C4-2B (cell line): ENCODE measurements at regions not wholly inside any gene's neighbourhood (a gene's known extent, or its start where the extent isn't known, plus 50 kb on each side); places are given as distances from the start of the nearest gene placed in this dataset.

ENCODE experiments used
- ZFX ChIP-seq: fragments of 450-650 bp; IDR thresholded peaks from 2 replicates; pipeline ENCODE4 v1.6.1; 2017
- TF ChIP-seq, protein P1 (sequence below): fragments of 450-650 bp; conservative IDR thresholded peaks from 2 replicates; pipeline ENCODE4 v1.5.1; 2017; ENCODE audit warnings: mild to moderate bottlenecking

DNA sequence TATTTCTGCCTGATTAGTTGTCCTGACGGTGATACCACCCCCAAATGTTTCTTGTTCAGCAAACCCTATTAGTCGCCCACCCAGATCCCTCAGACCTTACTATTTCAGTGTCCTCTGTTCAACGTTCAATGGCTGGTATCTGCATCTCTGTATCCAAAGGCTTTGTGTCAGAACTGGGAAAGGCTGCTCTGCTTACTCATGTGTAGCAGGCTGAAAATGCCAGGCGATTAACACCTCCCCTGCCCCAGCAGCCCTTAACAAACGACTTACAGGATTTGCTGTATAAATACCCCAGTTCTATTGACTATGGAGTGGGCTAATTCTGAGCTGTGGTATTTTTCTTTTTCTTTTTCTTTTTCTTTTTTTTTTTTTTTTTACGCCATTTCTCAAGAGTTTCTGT, 415.0 kb downstream of the ZNF674 start:
- TF ChIP-seq, protein P1, sequence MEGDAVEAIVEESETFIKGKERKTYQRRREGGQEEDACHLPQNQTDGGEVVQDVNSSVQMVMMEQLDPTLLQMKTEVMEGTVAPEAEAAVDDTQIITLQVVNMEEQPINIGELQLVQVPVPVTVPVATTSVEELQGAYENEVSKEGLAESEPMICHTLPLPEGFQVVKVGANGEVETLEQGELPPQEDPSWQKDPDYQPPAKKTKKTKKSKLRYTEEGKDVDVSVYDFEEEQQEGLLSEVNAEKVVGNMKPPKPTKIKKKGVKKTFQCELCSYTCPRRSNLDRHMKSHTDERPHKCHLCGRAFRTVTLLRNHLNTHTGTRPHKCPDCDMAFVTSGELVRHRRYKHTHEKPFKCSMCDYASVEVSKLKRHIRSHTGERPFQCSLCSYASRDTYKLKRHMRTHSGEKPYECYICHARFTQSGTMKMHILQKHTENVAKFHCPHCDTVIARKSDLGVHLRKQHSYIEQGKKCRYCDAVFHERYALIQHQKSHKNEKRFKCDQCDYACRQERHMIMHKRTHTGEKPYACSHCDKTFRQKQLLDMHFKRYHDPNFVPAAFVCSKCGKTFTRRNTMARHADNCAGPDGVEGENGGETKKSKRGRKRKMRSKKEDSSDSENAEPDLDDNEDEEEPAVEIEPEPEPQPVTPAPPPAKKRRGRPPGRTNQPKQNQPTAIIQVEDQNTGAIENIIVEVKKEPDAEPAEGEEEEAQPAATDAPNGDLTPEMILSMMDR, result no peak
- no peak for TF ChIP-seq ZFX
